Large intestine (tissue), 3 donors: ENCODE measurements at regions not wholly inside any gene's neighbourhood (a gene's known extent, or its start where the extent isn't known, plus 50 kb on each side); places are given as distances from the start of the nearest gene placed in this dataset.
A peak's percentile ranks its signal among the peaks of the same experiment; 100 is the strongest.

Experiments used
- DNase-seq, 2 donors: peaks; one replicate each; pipeline versions ENCODE4 v3.0.0 to v3.0.0-alpha.2; 2013
- H3K27ac ChIP-seq: one replicate; pipeline ENCODE4 v1.5.1; 2013; ENCODE audit warnings: low read length
- H3K27me3 ChIP-seq: 2 replicates; pipeline ENCODE4 v1.6.1; 2013; ENCODE audit warnings: low read length; ENCODE audit not compliant: control insufficient read depth, insufficient read depth
- H3K36me3 ChIP-seq: 2 replicates; pipeline ENCODE4 v1.6.1; 2013; ENCODE audit warnings: low read length; ENCODE audit not compliant: control insufficient read depth, insufficient read depth
- H3K4me1 ChIP-seq: one replicate; pipeline ENCODE4 v1.6.1; 2013; ENCODE audit warnings: low read length; ENCODE audit not compliant: control insufficient read depth, insufficient read depth
- H3K4me3 ChIP-seq: one replicate; pipeline ENCODE4 v1.5.1; 2013; ENCODE audit warnings: low read length
- H3K9me3 ChIP-seq: one replicate; pipeline ENCODE4 v1.6.1; 2013; ENCODE audit warnings: mild to moderate bottlenecking, low read depth, low read length, moderate library complexity; ENCODE audit not compliant: control insufficient read depth
- WGBS: methylation state at CpG from one replicate; pipeline ENCODE4 v1.1.5; 2013; ENCODE audit warnings: low lambda C conversion rate; ENCODE audit not compliant: insufficient coverage; 5-methylcytosine and 5-hydroxymethylcytosine counted together

DNA sequence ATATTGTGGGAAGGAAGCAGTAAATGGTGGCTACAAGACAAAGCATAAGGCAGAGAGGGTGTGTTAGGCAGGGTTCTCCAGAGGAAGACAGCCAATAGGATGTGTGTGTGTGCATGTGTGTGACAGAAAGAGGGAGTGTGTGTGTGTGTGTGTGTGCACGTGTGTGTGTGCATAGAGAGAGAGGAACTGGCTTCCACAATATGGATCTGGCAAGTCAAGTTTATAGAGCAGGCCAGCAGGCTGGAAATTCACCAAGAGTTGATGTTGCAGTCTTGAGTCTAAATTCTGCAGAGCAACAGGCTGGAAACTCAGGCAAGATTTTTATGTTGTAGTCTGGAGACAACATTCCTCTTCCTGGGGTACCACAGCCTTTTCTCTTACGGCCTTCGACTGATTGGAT lies 374.0 kb downstream of the TNS3 start:
- Histone ChIP-seq H3K27me3 (no peaks in the 10 kb centered on the region), H3K4me3 (no peak overlapping the region), H3K9me3 (no peaks in the 10 kb centered on the region), H3K4me1 (peaks cover 23% of the 10 kb centered on the region), H3K27ac (no peak overlapping the region), H3K36me3 (no peaks in the 10 kb centered on the region)
- no peak for DNase-seq
- 90% methylated on average over 2 of the region's 3 CpGs for WGBS

DNA sequence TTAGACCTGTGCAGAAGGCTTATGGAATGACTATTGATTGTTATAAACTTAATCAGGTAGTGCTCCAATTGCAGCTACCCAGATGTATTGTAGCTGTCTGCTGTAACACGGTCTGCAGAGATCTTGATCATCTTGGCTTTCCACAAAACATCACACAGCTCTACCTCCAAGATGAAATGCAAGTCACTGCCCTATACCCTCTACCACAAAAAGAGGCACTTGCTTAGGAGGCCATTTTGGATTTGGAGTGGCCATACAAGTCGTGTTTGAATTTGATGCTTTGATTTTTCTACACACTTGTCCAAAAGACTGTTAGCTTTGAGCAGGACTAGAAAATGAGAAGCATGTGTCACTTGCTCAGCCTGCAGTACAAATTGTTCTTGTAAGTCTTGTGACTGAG lies 377.2 kb downstream of the TNS3 start:
- Histone ChIP-seq H3K4me3 (no peak overlapping the region), H3K4me1 (peaks cover 4% of the 10 kb centered on the region), H3K27ac (no peak overlapping the region), H3K27me3 (no peaks in the 10 kb centered on the region), H3K9me3 (no peaks in the 10 kb centered on the region), H3K36me3 (no peaks in the 10 kb centered on the region)
- no CpG with 5 or more reads among the region's 2 CpGs for WGBS
- no peak for DNase-seq

DNA sequence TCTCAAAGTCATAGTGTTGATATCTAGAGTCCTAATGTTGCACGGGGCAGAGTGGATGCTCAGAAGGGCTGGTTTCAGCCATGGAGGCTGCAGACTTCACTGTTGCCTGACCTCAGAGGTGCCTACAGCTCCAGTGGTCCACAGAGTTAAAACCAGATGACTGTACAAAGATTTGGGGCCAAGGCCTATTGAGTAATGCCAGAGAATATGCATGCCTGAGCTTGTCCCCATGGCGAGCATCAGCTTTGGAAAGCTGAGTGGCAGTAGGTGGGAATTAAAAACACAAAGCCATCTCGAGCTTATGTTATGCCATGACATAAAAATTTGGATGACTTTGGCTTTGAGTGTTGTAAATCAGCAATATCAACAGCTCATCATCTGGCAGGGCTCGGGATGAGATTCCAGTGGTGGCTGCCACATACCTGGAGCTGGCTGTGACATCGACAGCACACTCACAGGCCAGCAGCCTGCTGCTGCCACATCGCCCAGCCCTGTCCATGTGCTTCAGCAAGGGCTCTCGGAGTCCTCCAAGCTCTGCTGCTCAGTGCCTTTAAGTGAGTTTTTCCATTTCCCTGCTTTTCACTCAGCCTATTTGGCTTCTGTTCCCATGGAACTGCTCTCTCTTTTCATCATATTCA lies 379.6 kb downstream of the TNS3 start:
- DNase-seq: no peak
- Histone ChIP-seq H3K27me3 (no peaks in the 10 kb centered on the region), H3K4me1 (peaks cover 4% of the 10 kb centered on the region), H3K27ac (no peak overlapping the region), H3K36me3 (no peaks in the 10 kb centered on the region), H3K4me3 (no peak overlapping the region), H3K9me3 (no peaks in the 10 kb centered on the region)
- WGBS: no CpG with 5 or more reads among the region's 7 CpGs

DNA sequence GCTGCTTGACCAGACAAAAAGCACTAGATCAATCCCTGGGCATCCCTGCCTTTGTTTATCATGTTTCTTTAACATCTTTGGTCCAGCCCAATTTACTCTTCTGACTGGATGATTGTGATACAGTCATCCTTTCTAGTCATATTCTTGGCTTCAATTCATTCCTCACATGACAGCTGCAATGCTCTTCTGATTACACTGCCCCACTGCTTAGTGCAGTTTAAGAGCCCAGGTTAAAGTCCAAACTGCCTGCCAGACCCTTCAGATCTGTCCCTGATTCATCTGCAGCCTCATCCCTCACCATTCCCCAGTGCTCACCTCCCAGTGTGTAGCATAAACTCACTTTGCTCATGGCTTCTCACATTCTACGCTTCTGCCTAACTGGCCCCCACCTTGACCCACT lies 383.8 kb downstream of the TNS3 start:
- Histone ChIP-seq H3K4me1 (peaks cover 11% of the 10 kb centered on the region), H3K27ac (no peak overlapping the region), H3K36me3 (no peaks in the 10 kb centered on the region), H3K4me3 (no peak overlapping the region), H3K9me3 (no peaks in the 10 kb centered on the region), H3K27me3 (no peaks in the 10 kb centered on the region)
- peak in 1 of 2 donors; percentile 62 for DNase-seq
- no CpG with 5 or more reads among the region's 1 CpG for WGBS

DNA sequence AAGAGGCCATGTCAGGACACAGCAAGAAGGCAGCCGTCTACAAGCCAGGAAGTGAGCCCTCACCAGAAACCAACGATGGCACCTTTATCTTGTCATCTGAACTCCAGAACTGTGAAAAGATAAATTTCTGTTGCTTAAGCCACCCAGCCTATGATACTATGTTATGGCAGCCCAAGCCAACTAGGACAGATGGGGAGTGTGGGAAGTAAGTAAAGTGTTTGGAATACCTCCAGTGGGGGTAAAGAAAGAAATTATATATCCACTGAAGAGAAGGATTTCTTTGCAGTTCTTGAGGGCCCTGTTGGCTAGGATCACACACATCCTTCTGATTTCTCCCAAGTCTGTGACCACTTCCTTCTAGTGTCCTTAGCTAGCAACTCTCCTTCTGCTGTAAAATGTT lies 384.4 kb downstream of the TNS3 start:
- peaks cover 17% of the 10 kb centered on the region for H3K4me1 ChIP-seq
- H3K9me3 ChIP-seq: no peaks in the 10 kb centered on the region
- no peak overlapping the region for H3K4me3 ChIP-seq
- no peaks in the 10 kb centered on the region for H3K27me3 ChIP-seq
- H3K36me3 ChIP-seq: no peaks in the 10 kb centered on the region
- no CpG with 5 or more reads among the region's 2 CpGs for WGBS
- H3K27ac ChIP-seq: no peak overlapping the region
- DNase-seq: no peak

DNA sequence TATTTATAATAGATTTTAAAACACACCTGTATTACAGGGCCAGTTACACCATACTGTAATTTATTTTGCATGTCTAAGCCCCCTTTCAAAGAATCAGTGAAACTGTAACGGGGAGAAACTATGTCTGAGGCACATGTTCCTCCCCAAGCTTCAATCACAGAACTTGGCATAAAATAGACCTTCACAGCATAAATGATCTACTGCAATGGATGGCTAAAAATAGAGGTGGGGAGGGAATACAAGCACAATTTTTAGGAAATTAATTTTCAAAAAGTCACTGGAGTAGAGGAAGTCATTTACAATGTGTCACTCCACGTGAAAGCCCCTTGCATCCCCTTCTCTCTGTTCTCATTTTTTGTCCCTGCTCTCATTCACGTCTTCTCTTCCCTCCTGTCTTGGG lies 385.2 kb downstream of the TNS3 start:
- WGBS: no CpG with 5 or more reads among the region's 3 CpGs
- no peak overlapping the region for H3K4me3 ChIP-seq

DNA sequence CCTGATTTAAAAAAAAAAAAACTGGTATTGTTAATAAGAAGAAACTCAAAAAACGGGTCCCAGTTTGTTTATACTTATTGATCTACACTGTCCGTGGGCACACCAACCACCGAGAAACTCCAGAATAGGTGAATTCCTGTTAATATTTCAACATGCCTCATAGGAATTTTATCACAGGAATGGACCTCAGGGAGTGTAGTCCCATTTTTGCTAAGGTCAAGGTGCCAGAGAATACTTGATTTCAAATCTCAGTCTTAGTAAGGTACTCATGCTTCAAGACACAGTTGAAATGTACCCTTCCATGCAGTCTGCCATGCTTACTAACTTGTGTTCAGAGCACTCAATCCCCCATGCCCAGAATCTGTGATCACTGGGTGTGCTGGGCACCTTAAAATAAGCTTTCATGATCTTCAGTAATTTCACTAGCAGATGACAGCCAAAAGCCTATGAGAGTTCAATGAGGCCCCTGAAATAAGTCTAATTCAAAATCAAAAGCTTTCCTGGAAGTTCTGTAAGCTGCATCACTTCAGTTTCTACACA lies 385.7 kb downstream of the TNS3 start:
- Histone ChIP-seq H3K4me1 (peaks cover 29% of the 10 kb centered on the region), H3K36me3 (no peaks in the 10 kb centered on the region), H3K9me3 (no peaks in the 10 kb centered on the region), H3K27me3 (no peaks in the 10 kb centered on the region), H3K4me3 (no peak overlapping the region), H3K27ac (no peak overlapping the region)
- WGBS: no CpG with 5 or more reads among the region's 3 CpGs
- no peak for DNase-seq

More for the DNA sequence above, 385.2 kb downstream of the TNS3 start:
- Histone ChIP-seq H3K27ac (no peak overlapping the region), H3K4me1 (peaks cover 24% of the 10 kb centered on the region), H3K36me3 (no peaks in the 10 kb centered on the region), H3K9me3 (no peaks in the 10 kb centered on the region), H3K27me3 (no peaks in the 10 kb centered on the region)
- DNase-seq: no peak

DNA sequence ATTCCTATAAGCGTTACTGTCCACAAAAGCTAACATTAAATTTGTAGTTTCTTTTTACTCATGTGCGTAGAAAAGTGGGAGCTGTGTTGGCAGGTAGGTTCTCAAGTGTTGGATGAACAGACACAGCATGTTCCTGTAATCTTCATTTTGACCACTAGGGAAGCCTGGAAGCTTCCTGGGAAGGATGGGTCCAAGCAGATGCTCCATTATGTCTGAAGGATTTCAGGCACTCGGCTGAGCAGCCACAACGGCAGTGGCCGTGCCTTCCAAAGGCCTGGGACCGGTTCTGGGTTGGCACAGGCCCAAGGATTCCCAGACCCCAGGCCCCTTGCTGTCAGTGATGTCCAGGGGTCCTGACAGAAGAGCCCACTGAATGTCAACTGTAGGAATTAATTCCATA lies 386.3 kb downstream of the TNS3 start:
- no peaks in the 10 kb centered on the region for H3K36me3 ChIP-seq
- DNase-seq: no peak
- no peaks in the 10 kb centered on the region for H3K9me3 ChIP-seq
- no peaks in the 10 kb centered on the region for H3K27me3 ChIP-seq
- H3K4me3 ChIP-seq: no peak overlapping the region
- WGBS: no CpG with 5 or more reads among the region's 6 CpGs
- H3K4me1 ChIP-seq: peaks cover 34% of the 10 kb centered on the region
- H3K27ac ChIP-seq: no peak overlapping the region

DNA sequence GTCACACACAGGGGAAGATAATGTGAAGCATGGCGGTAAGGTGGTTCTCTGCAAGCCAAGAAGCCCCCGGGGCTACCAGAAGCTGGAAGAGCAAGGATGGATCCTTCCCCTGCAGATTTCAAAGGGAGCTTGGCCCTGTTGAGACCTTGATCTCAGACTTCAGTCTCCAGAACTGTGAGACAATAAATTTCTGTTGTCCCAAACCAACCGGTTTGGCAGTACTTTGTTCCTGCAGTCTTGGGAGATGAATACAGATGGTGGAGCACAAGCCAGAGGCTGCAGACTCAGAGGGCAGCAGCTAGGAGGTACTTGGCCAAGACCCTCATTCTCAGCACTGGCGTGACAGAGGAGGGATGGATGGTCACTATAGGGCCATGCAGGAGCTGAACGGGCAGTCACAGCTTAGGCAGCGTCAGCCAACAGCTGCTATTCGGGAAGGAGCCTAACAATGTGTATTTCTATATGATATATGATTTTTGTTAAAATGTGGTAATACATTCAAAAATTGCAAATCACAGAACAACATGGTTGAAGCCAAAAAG lies 387.3 kb downstream of the TNS3 start:
- Histone ChIP-seq H3K4me3 (no peak overlapping the region), H3K4me1 (peaks cover 35% of the 10 kb centered on the region), H3K36me3 (no peaks in the 10 kb centered on the region), H3K27me3 (no peaks in the 10 kb centered on the region), H3K27ac (no peak overlapping the region), H3K9me3 (no peaks in the 10 kb centered on the region)
- WGBS: 100% methylated on average over 1 of the region's 7 CpGs
- DNase-seq: peak; percentile 51 to 70

DNA sequence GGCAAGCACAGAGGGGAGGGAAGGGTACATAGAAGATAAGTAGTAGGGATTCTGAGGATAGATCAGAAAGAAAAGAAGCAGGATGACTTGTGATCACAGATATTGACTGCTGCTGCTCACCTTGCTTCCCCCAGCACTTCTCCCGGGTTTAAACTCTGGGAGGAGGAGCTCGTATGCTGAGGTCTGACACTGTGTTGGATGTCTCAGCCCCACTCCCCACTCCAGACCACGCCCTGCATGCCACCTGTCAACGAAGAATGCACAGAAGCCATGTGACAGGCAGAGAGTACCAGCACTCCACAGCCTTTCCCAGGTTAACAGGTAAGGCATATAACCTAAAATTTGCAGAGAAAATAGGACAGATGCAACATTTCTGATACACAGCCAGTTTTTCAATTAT lies 388.9 kb downstream of the TNS3 start:
- no peaks in the 10 kb centered on the region for H3K9me3 ChIP-seq
- no peaks in the 10 kb centered on the region for H3K36me3 ChIP-seq
- H3K4me1 ChIP-seq: peaks cover 35% of the 10 kb centered on the region
- H3K27ac ChIP-seq: peak overlapping the region; percentile 26
- peak; percentile 49 to 60 for DNase-seq
- no CpG with 5 or more reads among the region's 4 CpGs for WGBS
- no peaks in the 10 kb centered on the region for H3K27me3 ChIP-seq
- H3K4me3 ChIP-seq: no peak overlapping the region

DNA sequence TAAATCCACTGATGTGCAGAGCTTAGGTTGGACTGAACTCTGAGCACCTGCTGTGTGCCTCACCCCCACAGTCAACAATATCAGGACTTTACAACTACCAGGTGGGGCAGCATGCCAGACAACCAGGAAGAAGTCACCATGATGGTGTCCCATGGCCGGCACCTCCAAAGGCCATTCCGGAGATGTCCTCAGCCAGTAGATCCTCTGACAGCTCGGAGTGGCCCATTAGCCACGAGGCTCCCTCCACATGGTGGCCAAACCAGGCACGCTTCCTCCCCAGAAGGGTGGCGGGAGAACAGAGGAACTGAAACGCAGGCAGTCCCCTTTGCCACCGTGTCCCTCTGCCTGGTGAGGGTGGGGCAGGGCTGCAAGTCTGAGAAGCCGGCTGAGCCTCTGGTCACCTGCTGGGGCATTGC lies 390.0 kb downstream of the TNS3 start:
- Histone ChIP-seq H3K27ac (peak overlapping the region; percentile 57), H3K4me3 (no peak overlapping the region), H3K9me3 (no peaks in the 10 kb centered on the region), H3K27me3 (no peaks in the 10 kb centered on the region), H3K36me3 (no peaks in the 10 kb centered on the region), H3K4me1 (peaks cover 31% of the 10 kb centered on the region)
- DNase-seq: peak; percentile 81 to 91
- no CpG with 5 or more reads among the region's 9 CpGs for WGBS
